ENCODE measurements at regions not wholly inside any gene's neighbourhood (a gene's known extent, or its start where the extent isn't known, plus 50 kb on each side); places are given as distances from the start of the nearest gene placed in this dataset.

- TF ChIP-seq ARNTL (CRISPR knock-in tag; IDR thresholded peaks at IDR 0.05; ENCODE audit: borderline replicate concordance, low read depth) (no peak), PPARA (CRISPR knock-in tag; IDR thresholded peaks at IDR 0.05; ENCODE audit: borderline replicate concordance) (no peak), TCF4 (CRISPR knock-in tag; IDR thresholded peaks at IDR 0.05; ENCODE audit: borderline replicate concordance) (no peak), POU6F1 (CRISPR knock-in tag; IDR thresholded peaks at IDR 0.05; ENCODE audit: borderline replicate concordance, low read depth) (no peak)
These were observed 373.1 kb downstream of the MFSD1 start for GRCh38 chr3:159174715-159175692.

All from SK-N-SH treated with all-trans-retinoic acid at 6 μM for 48 hours (cell line).